ENCODE measurements at regions not wholly inside any gene's neighbourhood (a gene's known extent, or its start where the extent isn't known, plus 50 kb on each side); places are given as distances from the start of the nearest gene placed in this dataset.
"Not testable (repeated sequence)": the region's sequence is repeated elsewhere in the genome, so short reads cannot be mapped to it uniquely, and the experiment has no call there.

DNA sequence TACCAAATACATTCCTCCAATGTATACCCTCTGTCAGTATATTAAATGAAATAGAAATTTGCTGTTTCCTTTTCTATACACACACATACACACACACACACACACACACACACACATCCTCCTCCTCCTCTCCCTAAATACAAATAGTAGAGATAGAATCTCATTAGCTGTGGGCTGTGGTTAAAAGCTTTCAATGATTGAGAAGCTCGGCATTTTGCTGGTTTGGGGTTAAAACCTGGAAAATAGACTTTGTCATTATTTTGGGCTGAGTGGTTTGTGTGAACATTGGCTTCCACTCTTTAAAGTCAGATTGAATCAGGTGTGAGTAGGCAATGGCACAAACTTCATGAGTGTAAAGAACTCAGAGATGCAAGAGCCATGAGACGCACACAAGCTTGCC is 596.0 kb downstream of the XPNPEP1 start:
- DNase-seq (ENCODE audit: low spot score) = no peak
- Histone ChIP-seq H3K4me3 (ENCODE audit: low read depth, low read length, poor library complexity, severe bottlenecking) (no peak overlapping the region), H3K9me3 (ENCODE audit: low read length) (no peaks in the 10 kb centered on the region), H3K36me3 (ENCODE audit: insufficient read depth, low read length) (no peaks in the 10 kb centered on the region), H3K9me2 (ENCODE audit: insufficient read depth, low read length) (no peaks in the 10 kb centered on the region), H3K4me2 (ENCODE audit: low read length) (no peak overlapping the region), H3K4me1 (ENCODE audit: insufficient read depth, low read length, poor library complexity, severe bottlenecking) (no peaks in the 10 kb centered on the region), H3K79me2 (ENCODE audit: insufficient read depth, low read depth, low read length) (no peaks in the 10 kb centered on the region), H2AFZ (ENCODE audit: low read length) (no peak overlapping the region), H3K27ac (ENCODE audit: low read depth, low read length, poor library complexity, severe bottlenecking) (no peak overlapping the region), H4K20me1 (ENCODE audit: insufficient read depth, low read length) (no peaks in the 10 kb centered on the region)
- intact Hi-C loops (cut with micrococcal nuclease; ENCODE audit: unreplicated experiment) = no loop called here
- ChIA-PET CTCF (ENCODE audit: unreplicated experiment) (no interaction called here), POLR2A (interaction anchor here (0.7 kb wide), 1 partner anchor 762 kb away, joined by 3 read pairs; no protein-coding TSS in a partner anchor)
- TF ChIP-seq EZH2phosphoT487 (IDR thresholded peaks at IDR 0.05; ENCODE audit: borderline replicate concordance, low read depth, low read length) = no peak
- TF ChIP-seq, protein P1, sequence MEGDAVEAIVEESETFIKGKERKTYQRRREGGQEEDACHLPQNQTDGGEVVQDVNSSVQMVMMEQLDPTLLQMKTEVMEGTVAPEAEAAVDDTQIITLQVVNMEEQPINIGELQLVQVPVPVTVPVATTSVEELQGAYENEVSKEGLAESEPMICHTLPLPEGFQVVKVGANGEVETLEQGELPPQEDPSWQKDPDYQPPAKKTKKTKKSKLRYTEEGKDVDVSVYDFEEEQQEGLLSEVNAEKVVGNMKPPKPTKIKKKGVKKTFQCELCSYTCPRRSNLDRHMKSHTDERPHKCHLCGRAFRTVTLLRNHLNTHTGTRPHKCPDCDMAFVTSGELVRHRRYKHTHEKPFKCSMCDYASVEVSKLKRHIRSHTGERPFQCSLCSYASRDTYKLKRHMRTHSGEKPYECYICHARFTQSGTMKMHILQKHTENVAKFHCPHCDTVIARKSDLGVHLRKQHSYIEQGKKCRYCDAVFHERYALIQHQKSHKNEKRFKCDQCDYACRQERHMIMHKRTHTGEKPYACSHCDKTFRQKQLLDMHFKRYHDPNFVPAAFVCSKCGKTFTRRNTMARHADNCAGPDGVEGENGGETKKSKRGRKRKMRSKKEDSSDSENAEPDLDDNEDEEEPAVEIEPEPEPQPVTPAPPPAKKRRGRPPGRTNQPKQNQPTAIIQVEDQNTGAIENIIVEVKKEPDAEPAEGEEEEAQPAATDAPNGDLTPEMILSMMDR (conservative IDR thresholded peaks at IDR 0.05; ENCODE audit: low read length) = no peak
- BruUV-seq (replicated peaks) = no TSS peak

DNA sequence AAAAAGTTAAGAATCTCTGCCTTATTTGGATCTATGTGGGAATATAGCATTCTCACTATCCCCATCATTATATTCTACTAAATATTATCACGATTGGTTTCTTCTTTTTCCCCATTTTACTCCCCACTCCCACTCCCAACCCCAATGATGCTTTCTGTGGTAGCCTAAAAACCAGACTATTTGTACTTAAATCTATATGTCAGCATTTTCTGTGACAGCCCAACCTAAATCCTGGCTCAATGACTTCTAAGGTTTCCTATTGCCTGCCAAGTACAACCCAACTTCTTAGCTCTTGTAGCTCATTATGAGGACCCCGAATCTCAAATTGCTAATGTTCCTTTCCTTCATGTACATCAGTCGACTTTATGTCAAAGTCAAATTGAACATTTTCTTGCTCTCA is 598.6 kb downstream of the XPNPEP1 start:
- POLR2A ChIA-PET = no interaction called here
- Histone ChIP-seq H3K4me2 (ENCODE audit: low read length) (no peak overlapping the region), H3K9me2 (ENCODE audit: insufficient read depth, low read length) (no peaks in the 10 kb centered on the region), H3K4me1 (ENCODE audit: insufficient read depth, low read length, poor library complexity, severe bottlenecking) (no peaks in the 10 kb centered on the region), H3K27ac (ENCODE audit: low read depth, low read length, poor library complexity, severe bottlenecking) (no peak overlapping the region), H3K36me3 (ENCODE audit: insufficient read depth, low read length) (no peaks in the 10 kb centered on the region), H2AFZ (ENCODE audit: low read length) (no peak overlapping the region), H3K9me3 (ENCODE audit: low read length) (no peaks in the 10 kb centered on the region), H3K4me3 (ENCODE audit: low read depth, low read length, poor library complexity, severe bottlenecking) (no peak overlapping the region), H4K20me1 (ENCODE audit: insufficient read depth, low read length) (no peaks in the 10 kb centered on the region), H3K79me2 (ENCODE audit: insufficient read depth, low read depth, low read length) (no peaks in the 10 kb centered on the region)
- CTCF ChIA-PET (ENCODE audit: unreplicated experiment) = no interaction called here
- BruUV-seq (replicated peaks) = no TSS peak
- no peak for DNase-seq (ENCODE audit: low spot score)
- intact Hi-C loops (cut with micrococcal nuclease; ENCODE audit: unreplicated experiment) = no loop called here
- no peak for TF ChIP-seq EZH2phosphoT487 (IDR thresholded peaks at IDR 0.05; ENCODE audit: borderline replicate concordance, low read depth, low read length)
- TF ChIP-seq, protein P1 (conservative IDR thresholded peaks at IDR 0.05; ENCODE audit: low read length) = no peak

DNA sequence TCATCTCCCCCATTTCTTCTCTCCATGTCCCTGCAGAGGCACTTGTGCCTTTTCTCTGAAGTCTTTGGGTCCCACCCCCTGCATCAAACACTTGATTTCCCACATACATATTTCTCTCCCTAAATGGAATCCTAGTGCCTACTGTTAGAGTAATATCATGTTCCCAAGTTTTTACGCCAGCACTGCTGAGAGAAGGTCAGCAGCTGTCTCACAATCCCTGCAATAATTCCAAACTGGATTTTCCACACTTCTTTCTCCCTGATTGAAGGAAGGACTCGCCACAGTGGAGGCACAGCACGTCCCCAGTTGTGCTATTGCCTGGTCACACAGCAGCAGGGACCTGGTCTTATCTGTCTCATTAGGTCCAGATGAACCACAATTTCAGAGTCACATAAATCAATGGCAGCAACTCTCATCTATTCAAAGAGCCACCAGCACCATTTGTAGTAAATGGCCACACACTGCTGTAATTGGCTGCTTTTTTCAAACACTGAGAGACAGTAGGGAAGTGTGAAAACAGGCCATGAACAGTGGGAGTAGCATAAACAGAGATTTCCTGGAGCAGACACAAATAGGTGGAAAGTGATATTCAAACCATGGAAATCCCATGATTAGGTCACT is 605.5 kb downstream of the XPNPEP1 start:
- H3K9me2 ChIP-seq (ENCODE audit: insufficient read depth, low read length) = no peaks in the 10 kb centered on the region
- ChIA-PET CTCF (ENCODE audit: unreplicated experiment) (no interaction called here), POLR2A (no interaction called here)
- no peak for TF ChIP-seq EZH2phosphoT487 (IDR thresholded peaks at IDR 0.05; ENCODE audit: borderline replicate concordance, low read depth, low read length)
- TF ChIP-seq, protein P1 (conservative IDR thresholded peaks at IDR 0.05; ENCODE audit: low read length) = no peak
- H3K4me3 ChIP-seq (ENCODE audit: low read depth, low read length, poor library complexity, severe bottlenecking) = no peak overlapping the region
- intact Hi-C loops (cut with micrococcal nuclease; ENCODE audit: unreplicated experiment) = no loop called here
- no peak overlapping the region for H3K4me2 ChIP-seq (ENCODE audit: low read length)
- no TSS peak for BruUV-seq (replicated peaks)
- no peak overlapping the region for H2AFZ ChIP-seq (ENCODE audit: low read length)
- no peaks in the 10 kb centered on the region for H4K20me1 ChIP-seq (ENCODE audit: insufficient read depth, low read length)
- DNase-seq (ENCODE audit: low spot score) = no peak
- no peaks in the 10 kb centered on the region for H3K36me3 ChIP-seq (ENCODE audit: insufficient read depth, low read length)
- H3K27ac ChIP-seq (ENCODE audit: low read depth, low read length, poor library complexity, severe bottlenecking) = no peak overlapping the region
- H3K4me1 ChIP-seq (ENCODE audit: insufficient read depth, low read length, poor library complexity, severe bottlenecking) = no peaks in the 10 kb centered on the region
- no peaks in the 10 kb centered on the region for H3K9me3 ChIP-seq (ENCODE audit: low read length)
- no peaks in the 10 kb centered on the region for H3K79me2 ChIP-seq (ENCODE audit: insufficient read depth, low read depth, low read length)

DNA sequence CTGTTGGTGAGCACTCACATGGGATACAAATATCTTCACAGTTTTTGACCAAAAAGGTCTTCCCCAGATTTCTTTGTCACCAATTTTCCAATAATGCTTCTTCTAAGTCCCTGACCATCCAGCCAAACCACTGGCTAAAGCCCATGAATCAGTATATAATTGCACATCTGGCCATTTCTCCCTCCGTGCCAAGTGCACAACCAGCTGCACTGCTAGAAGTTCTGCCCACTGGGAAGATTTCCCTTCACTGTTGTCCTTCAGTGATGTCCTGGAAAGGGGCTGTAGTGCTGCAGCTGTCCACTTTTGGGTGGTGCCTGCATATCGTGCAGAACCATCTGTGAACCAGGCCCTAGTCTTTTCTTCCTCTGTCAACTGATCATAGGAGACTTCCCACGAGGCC is 609.3 kb downstream of the XPNPEP1 start:
- DNase-seq (ENCODE audit: low spot score); H3K79me2 ChIP-seq (ENCODE audit: insufficient read depth, low read depth, low read length); H3K9me3 ChIP-seq (ENCODE audit: low read length); H3K4me1 ChIP-seq (ENCODE audit: insufficient read depth, low read length, poor library complexity, severe bottlenecking); H3K4me2 ChIP-seq (ENCODE audit: low read length); intact Hi-C loops (cut with micrococcal nuclease; ENCODE audit: unreplicated experiment); H3K36me3 ChIP-seq (ENCODE audit: insufficient read depth, low read length); BruUV-seq (replicated peaks); POLR2A ChIA-PET; H3K9me2 ChIP-seq (ENCODE audit: insufficient read depth, low read length); H3K27ac ChIP-seq (ENCODE audit: low read depth, low read length, poor library complexity, severe bottlenecking); H2AFZ ChIP-seq (ENCODE audit: low read length); H4K20me1 ChIP-seq (ENCODE audit: insufficient read depth, low read length); H3K4me3 ChIP-seq (ENCODE audit: low read depth, low read length, poor library complexity, severe bottlenecking); CTCF ChIA-PET (ENCODE audit: unreplicated experiment): not testable (repeated sequence)

Measured in OCI-LY7 (cell line).